H4 (cell line): ENCODE measurements at regions not wholly inside any gene's neighbourhood (a gene's known extent, or its start where the extent isn't known, plus 50 kb on each side); places are given as distances from the start of the nearest gene placed in this dataset.
"Not testable (repeated sequence)": the region's sequence is repeated elsewhere in the genome, so short reads cannot be mapped to it uniquely, and the experiment has no call there.

Experiments
- DNase-seq: peaks from one replicate; pipeline ENCODE4 v3.0.0-alpha.2; 2015; ENCODE audit warnings: low spot score

DNA sequence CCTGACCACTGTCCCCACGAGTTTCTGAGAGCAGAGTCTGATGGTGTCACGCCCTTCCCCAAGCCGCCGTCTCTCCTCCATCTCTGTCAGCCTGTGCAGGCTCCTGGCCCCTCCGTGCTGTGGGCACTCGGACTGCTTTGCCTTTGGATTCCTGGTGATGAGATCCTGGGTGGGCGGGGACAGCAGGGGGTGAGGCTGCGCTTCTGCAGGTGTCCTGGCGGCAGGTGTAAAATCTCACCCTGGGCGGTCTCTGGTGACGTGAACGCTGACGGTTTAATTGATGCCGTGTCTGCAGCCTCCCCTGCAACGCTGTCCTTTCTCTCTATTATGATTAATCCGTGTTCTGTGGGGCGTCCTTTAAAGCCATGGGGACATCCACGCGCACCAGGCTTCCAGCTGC is 148.0 kb downstream of the LAT start:
- not testable (repeated sequence) for DNase-seq

DNA sequence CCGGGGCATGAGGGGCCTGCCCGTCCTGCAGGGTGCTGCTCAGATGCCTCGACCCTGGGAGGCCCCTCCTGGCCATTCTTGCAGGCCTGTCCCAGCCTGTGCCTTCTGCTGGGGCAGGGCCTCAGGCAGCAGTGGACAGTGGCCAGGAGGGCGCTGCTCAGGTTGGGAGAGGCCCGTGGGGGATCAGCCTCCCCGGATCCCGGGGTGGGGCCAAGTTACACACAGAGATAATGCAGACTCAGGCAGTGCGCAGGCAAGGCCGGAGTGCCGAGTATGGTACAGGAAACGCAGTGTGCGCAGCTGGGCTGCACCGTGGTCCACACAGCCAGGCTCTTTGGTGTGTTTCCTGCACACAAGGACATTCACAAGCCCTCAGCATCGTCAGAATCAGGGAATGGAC is 147.6 kb downstream of the LAT start:
- DNase-seq = not testable (repeated sequence)

DNA sequence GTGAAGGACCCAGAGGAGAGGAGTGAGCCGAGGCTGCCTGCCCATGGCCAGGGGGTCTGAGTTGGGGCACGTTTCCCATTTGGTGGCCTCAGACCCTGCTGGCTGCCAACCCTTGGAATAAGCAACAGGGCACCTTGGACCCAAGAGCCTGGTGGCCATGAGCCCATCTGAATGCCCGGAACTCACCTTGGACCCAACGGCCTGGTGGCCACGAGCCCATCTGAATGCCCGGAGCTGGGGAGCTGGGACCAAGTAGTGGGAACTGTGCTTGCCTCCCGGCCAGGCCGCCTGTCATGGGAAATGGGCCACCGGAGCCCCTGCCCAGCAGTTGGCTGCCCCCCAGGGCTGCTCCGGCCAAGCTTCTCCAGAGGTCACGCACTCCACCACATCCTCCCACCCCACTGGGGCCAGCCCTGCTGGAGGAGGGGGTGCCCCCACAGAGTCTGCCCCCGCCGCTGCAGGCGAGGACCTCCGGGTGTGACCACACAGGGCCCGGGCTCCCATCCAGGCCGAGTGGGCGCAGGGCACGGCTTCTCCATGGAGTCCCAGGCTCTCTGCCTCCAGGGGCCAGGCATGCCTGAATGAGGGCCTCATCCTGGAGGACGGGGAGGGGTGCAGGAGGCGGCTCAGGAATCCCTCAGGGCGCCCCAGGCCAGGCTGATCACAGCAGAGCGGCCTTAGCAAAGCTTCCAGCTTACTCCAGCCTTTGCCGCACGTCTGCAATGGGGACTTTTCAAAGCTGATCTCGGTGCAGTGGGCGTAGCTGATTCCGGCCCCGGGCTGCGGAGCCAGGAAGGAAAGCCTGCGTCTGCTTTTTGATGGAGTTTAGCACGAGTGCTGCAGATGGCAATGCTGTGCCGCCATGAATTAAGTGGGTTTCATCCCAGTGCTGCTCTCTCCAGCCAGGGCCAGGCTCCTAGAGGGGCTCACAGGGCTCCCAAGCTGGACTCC is 146.3 kb downstream of the LAT start:
- DNase-seq = not testable (repeated sequence)

DNA sequence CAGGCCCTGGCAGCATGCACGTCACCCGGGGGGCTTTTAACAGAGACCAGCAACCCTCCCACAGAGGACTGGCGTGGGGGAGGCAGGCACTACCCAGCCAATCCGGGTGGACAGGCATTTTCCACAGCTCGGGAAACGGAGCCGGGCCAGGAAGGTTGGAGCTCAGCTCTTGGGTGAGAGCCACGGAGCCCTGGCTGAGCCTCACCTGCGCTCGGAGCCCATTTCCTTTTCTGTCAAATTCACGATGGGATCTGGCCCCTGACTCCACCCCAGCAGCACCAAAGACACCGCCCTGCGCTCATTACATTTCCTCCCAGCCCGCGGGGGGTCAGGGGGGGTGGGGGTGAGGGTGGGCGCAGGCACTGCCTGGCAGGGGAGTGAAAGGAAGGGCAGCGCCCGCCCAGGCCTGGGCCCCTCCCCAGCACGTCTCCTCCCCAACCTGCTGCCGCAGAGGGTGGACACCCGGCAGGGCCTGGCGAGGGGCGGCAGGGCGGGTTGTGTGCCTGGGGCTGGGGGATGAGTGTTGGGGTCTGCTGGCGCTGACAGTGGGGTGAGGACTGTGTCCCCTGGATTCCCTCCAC is 145.4 kb downstream of the LAT start:
- DNase-seq = not testable (repeated sequence)

DNA sequence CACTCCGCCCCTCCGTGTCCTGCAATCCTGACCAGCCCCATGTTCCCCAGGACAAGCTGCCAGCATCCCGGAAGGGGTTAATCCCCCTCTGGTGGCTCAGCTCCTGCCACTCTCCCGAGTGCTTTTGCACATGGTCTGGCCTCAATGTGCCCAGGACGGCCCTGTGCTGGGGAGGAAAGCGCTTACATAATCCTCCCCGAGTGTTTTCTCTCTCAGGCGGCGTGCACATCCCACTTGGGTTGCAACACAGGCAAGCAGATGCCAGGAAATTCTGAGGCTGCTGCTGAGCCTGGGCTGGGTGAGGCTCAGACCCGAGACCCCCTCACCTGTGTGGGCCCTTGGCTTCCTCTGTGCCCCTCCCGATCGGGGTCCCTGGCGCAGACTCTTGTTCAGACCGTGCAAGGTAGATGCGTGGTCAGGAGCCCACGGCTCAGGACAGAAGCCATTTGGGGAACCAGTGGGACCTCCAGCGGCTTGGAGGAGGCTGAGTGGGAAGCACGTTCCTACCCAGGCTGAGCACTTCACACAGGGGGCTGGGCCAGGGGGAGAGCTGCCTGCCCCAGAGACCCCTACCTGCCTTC is 144.7 kb downstream of the LAT start:
- DNase-seq = not testable (repeated sequence)

DNA sequence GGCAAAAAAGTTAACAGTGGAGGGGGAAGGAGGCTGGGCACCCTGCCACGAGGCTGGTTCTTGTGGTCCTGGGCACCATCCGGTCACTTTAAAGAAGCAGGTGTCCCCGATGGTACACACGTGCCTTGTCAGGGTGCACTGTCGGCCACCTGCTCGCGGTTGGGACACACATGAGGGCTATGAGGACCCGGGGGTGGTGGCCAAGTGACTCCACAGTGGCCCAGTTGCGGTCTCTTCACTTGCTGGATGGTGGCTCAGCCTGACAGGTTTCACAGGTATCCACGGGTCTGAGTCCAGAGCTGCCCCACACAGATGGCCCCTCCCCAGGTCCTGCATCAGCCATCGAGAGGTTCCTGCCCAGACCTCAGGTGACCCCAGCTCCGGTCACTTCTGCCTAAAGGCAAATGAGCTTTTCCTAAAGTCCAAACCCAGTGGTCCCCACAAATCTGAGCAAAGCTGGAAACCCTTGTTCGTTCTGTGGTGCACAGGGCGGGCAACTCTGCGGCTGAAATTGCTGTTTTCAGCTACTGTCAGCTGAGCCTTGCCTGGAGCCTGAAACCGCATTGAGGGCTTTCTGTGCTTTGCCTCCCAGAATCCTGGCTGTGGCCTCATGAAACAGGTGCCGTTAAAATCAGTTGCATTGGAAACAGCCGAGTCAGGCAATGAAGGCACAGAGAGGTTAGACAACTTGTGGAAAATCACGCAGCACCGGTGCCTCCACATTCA is 144.0 kb downstream of the LAT start:
- DNase-seq = not testable (repeated sequence)

DNA sequence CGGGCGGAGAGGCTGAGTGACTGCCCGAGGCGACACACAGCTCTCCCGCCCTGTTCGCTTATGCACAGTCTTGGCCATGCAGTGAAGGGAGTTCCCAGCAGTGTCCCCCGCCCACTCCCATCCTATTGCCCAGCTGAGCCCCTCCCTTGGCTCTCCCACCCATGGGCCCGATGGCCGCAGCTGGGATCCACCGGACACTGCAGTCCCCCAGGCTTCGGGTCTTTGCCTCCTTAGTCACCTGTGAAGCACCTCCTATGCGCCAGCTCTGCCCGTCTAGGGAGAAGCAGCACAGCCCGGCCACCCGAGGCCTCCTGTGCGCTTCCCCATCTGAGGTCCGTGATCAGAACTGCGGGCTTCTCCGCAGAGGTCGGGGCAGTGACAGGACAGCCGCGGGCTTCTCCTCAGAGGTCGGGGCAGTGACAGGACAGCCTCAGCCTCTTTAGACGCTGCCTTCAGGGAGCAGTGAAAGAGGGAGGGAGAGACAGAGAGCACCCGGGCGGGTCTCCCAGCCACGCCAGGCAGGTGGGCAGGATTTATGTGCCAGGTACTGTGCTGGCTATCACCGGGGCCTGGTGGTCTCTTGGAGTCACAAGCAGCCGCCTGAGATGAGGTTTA is 143.1 kb downstream of the LAT start:
- not testable (repeated sequence) for DNase-seq

DNA sequence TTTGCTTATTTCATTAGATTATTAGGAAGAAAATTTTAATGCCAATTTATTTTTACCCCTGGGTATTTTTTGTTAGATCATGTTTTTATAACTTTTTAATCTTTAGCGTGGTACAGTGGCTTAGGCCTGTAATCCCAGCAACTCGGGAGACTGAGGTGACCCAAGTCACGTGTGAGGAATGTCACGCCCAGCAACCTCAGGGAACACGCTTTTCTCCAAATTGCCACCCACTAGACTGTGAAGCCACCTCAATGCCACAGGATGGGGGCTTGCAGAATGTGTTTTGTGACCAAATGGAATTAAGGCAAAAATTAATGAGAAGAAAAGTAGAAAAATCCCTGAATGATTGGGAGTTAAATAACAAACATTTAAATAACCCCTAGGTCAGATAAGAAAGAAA is 141.8 kb downstream of the LAT start:
- DNase-seq = no peak

DNA sequence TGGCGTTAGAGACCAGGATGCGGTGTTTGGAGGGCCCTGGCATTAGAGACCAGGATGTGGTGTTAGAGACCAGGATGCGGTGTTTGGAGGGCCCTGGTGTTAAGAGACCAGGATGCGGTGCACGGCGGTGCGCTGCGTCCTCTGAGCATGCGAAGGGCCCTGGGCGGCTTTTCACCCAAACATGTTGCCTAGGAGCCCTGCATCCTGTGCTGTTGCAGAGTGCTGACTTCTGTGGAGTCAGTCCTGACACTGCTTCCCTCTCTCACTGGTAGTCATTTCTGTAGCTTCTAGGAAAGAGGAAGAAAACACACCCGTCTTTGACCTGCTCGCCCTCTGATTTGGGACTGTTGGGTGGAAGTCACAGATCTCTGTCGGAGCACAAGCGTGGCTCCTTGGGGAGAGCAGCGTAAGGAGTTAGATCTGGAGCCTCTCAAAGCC is 141.2 kb downstream of the LAT start:
- DNase-seq = no peak

DNA sequence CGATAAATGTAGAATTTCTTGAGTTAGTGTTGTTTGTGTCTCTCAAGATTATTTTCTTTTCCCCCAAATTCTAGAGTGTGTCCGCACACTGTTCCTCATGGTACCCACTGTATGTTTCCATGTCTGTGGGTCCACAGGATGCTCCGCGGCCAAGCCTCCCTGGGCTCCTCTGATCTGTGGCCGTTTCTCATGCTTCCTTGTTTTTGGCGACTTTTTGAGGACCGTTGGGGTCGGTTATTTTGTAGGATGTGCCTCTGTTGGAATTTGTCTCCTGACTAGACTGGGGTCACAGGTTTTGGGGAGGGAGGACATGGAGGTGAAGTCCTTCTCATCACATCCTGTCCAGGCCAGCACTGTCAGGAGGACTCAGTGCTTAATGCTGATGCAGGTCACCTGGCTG is 140.0 kb downstream of the LAT start:
- no peak for DNase-seq

DNA sequence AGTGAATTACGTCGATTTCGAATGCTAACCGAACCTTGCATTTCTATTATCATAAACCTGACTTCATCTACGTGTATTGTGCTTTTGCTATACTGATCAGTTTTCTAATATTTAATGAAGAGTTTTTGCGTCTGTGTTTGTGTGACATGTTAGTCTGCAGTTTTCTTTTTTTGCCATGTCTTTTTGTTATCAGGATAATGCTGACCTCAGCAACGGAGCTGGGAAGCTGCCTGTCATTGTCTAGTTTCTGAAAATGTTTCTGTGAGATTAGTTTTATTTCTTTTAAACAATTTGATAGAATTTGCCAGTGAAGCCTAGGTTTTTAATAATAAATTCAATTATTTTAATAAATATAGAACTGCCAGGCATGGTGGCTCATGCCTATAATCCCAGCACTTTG is 139.3 kb downstream of the LAT start:
- DNase-seq = not testable (repeated sequence)

DNA sequence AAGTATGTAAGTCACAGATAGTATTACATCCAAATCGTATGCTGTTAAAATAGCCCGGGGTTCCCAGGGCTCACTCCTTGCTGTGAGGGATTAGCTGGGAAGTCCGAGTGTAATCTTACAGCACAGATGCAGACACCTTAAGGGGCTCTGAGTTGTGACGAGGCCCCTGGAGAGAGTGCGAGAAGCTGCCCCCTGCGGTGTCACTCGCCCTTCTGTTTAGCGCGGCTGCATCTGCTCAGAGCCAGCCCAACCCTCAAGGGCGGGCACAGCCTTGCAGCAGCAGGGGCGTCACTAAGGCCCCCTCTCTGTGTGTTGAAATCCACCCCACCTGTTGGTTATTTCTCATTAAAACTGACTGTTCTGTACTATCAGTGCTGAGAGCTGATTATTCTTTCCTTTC is 135.8 kb downstream of the LAT start:
- DNase-seq = not testable (repeated sequence)

DNA sequence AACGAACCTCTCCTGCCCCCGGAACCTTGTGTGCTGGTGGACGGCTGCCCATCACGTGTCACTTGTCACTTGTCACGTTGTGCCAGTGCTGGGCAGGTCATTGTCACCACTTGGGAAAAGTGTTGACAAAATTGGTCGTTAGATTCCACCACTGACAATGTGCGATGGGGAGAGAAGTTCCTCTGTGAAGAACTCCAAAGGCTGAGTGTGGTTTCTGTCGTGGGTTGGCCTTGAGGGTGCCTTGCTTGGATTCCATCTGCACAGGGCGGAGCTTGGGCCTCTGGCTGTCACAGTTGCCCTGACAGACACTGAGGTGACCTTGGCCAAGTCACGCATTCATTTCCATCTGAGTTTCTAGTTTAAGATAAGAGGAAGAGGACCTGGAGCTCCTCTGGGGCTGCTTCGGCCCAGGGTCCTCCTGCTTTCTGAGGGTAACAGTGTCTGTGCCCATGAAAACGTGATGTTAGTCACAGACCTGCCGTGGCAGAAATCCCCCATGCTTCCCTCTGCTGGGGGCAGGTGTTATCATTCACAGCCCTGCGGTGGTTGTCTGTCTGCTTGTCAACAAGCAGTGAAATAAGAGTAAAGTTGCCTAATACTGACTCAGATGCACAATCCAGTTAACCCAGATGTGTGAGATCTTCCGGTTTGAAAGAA is 133.6 kb downstream of the LAT start:
- DNase-seq = not testable (repeated sequence)

DNA sequence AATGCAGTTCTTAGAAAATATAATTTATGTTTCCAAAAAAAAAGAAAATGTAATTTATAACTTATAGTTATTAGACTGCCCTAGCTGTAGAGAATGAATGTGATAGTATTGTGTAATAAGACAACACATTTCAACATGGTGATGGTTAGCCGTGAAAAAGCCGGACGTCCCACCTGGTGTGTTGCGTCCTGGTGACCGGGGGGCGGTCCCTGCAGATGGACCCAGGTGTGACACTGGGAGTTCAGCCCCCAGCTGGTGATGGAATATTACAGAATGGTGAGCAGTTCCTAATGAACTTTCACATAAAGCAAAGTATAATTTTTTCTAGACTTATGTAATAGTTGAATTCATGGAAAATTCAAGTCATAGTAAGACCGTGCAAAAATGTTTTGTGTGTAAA is 132.8 kb downstream of the LAT start:
- no peak for DNase-seq

DNA sequence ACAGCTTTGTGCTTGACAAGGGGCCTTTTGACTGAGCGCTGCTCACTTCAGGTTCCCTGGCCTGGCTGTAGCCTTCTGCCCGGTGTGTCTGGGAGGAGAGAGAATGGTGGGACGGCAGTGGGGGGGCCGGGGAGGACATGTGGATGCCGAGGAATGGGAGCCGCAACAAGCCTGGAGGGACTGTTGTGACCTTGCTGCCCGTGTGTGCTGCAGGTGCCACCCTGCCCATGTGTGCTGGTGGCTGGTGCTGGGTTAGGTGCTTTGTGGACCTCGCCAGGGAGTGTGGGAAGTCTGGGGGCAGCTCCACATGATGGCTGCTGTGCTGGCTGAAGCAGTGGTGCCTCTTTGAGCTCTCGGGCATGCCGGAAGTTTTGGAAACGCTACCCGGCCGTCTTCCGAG is 132.1 kb downstream of the LAT start:
- DNase-seq = no peak

DNA sequence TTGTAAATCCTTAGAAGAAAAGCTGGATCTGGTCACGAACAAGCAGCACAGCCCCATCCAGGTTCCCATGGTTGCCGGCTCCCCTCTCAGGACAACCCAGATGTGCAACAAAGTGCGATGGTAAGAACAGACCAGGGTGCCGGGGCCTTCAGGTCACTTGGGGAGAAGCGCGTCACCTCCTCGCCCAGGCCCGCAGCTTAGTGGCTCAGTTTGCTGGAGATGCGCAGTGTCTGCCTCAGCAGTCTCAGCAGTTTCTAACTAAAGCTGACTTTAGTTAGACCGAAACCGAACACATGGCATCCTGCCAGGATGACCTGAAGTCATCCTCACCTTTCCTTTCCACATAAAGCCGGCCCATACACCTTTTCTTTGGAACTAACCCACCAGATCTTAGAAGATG is 131.4 kb downstream of the LAT start:
- not testable (repeated sequence) for DNase-seq

DNA sequence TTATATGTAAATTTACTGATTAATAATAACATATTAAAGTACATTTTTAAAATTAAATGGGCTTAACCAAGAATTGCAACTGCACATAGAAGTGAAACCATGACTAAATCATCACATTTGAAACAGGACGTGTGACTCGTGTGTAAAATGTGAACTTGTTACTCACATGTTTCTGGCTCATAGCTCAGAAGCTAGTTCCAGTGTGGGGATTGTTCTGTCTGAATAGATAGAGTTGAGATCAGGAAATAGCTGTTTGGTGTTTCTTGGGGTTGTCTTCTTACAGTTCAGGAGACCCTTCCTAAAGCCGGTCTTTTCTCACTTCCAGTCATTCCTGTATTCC is 130.9 kb downstream of the LAT start:
- not testable (repeated sequence) for DNase-seq

DNA sequence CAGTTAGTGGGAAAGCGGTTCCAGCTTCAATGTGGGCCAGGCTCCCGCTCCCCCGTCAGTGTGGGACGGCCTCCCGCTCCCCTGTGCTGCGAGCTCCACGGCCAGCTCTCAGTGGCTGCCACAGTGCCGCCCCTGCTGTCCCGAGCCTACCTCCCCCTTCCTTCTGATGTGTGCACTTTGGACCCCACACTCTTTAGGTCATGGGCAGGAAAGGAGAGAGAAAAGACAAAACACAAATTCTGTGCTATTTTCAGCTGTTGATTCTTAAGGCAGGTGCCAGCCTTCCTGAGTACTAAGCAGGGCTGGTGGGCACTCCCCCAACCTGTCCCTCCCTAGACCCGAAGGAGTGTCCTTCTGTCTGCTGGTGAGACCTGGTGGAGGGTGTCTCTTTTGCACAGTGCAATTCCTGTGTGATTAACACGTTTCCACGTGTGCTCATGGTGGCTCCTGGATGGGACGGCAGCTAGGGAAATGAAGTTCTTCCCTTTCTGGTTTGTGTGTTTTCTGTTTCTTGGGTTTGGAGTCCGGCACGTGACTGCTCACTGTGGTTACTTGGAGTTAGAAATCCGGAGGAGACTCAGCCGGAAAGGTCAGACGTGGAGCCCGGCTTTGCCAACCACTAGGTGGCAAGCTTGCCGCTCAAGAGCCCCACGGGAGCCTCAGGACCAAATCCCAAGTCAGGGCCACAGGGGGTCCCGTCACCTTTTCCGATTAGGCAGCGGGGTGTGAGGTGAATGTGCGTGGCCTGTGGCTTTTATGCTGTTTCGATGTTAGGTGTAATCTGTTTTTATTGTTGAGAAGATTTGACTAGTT is 130.3 kb downstream of the LAT start:
- peak; percentile 54 for DNase-seq

DNA sequence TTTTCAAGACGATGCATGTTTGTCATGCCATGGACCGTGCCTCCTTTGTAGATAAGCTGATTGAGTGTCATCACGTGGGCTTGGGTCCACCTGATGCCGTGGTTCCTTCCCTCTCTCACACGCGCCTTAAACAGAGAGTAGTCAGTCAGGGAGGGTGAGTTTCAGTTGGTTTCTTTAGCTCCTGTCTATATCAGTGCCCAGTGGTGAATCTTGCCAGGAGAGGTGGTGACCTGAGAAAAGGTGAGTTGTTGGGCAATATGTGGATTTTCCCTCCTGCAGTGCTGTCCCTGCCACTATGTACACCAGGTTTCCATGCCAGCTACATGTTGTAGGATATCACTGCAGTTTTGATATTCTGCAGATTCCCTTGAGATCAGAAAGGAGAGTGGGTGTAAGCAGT is 129.7 kb downstream of the LAT start:
- DNase-seq = no peak

DNA sequence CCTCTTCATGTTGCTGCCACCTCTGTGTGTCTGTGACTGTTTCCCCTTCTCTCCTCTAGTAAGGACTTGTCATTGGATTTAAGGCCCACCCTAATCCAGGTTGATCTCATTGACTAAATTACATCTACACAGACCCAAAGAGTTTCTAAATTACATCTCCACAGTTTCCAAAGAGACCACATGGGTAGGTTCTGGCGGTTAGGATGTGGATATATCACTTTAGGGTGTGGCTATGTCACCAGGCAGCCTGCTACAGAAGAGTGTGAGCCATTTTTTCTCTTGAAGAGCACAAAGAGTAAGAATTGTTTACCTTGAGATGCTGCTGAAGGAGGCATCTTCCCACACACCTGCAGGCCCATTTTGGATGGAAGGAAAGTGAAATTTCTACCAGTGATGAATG is 128.6 kb downstream of the LAT start:
- DNase-seq = not testable (repeated sequence)
